Neuronal stem cell (in vitro differentiated cells): ENCODE measurements at regions not wholly inside any gene's neighbourhood (a gene's known extent, or its start where the extent isn't known, plus 50 kb on each side); places are given as distances from the start of the nearest gene placed in this dataset.

Source experiments
- DNase-seq: peaks from one replicate; pipeline ENCODE4 v3.0.0-alpha.2; 2013; ENCODE audit warnings: low spot score
- H2AFZ ChIP-seq: one replicate; pipeline ENCODE4 v1.6.1; 2013; ENCODE audit warnings: mild to moderate bottlenecking, low read length, inconsistent platforms
- H2AK5ac ChIP-seq: 2 replicates; pipeline ENCODE4 v1.6.1; 2013; ENCODE audit warnings: low read depth, mild to moderate bottlenecking, inconsistent platforms, low read length, moderate library complexity, mixed read lengths
- H2BK120ac ChIP-seq: 2 replicates; pipeline ENCODE4 v1.6.1; 2013; ENCODE audit warnings: low read depth, mild to moderate bottlenecking, inconsistent platforms, low read length, moderate library complexity, mixed read lengths
- H2BK12ac ChIP-seq: one replicate; pipeline ENCODE4 v1.6.1; 2013; ENCODE audit warnings: low read length, inconsistent platforms
- H2BK15ac ChIP-seq: 2 replicates; pipeline ENCODE4 v1.6.1; 2013; ENCODE audit warnings: mild to moderate bottlenecking, low read length, inconsistent platforms, mixed read lengths
- H2BK5ac ChIP-seq: one replicate; pipeline ENCODE4 v1.6.1; 2013; ENCODE audit warnings: inconsistent platforms, mild to moderate bottlenecking, low read length, moderate library complexity
- H3K14ac ChIP-seq: one replicate; pipeline ENCODE4 v1.6.1; 2013; ENCODE audit warnings: low read length, inconsistent platforms
- H3K18ac ChIP-seq: 2 replicates; pipeline ENCODE4 v1.6.1; 2013; ENCODE audit warnings: low read length, inconsistent platforms
- H3K23ac ChIP-seq: 2 replicates; pipeline ENCODE4 v1.6.1; 2013; ENCODE audit warnings: low read depth, mild to moderate bottlenecking, mixed read lengths, low read length, inconsistent platforms; ENCODE audit not compliant: poor library complexity
- H3K27ac ChIP-seq: replicated peaks from 3 replicates; pipeline ENCODE4 v1.5.1; 2013; ENCODE audit warnings: low read length, inconsistent platforms
- H3K27me3 ChIP-seq, 3 experiments: 2 replicates each; pipeline ENCODE4 v1.6.1; 2013; ENCODE audit warnings: low read length in 3 of 3, mild to moderate bottlenecking in 2 of 3, inconsistent platforms in 1 of 3, low read depth in 1 of 3, mixed read lengths in 1 of 3, moderate library complexity in 1 of 3; ENCODE audit not compliant: control insufficient read depth in 3 of 3, insufficient read depth in 3 of 3
- H3K36me3 ChIP-seq, 2 donors: replicated peaks in 1 of 2; 2 replicates each; pipeline ENCODE4 v1.6.1; 2013; ENCODE audit warnings: low read length in 2 of 2; ENCODE audit not compliant: control insufficient read depth in 2 of 2, insufficient read depth in 2 of 2
- H3K4ac ChIP-seq: 2 replicates; pipeline ENCODE4 v1.6.1; 2013; ENCODE audit warnings: inconsistent platforms, mild to moderate bottlenecking, low read length, moderate library complexity
- H3K4me1 ChIP-seq, 2 donors: 1 replicate in 1 of 2; 2 replicates in 1 of 2; pipeline ENCODE4 v1.6.1; 2013; ENCODE audit warnings: low read length in 2 of 2, low read depth in 1 of 2; ENCODE audit not compliant: control insufficient read depth in 2 of 2, insufficient read depth in 1 of 2
- H3K4me2 ChIP-seq: one replicate; pipeline ENCODE4 v1.6.1; 2013; ENCODE audit warnings: mild to moderate bottlenecking, low read length, inconsistent platforms; ENCODE audit not compliant: insufficient read depth, poor library complexity, severe bottlenecking
- H3K4me3 ChIP-seq, 2 donors: 2 replicates each; pipeline ENCODE4 v1.5.1; 2013; ENCODE audit warnings: low read length in 2 of 2, mild to moderate bottlenecking in 2 of 2, inconsistent platforms in 1 of 2, moderate library complexity in 1 of 2
- H3K79me1 ChIP-seq: one replicate; pipeline ENCODE4 v1.6.1; 2013; ENCODE audit warnings: low read depth, mild to moderate bottlenecking, inconsistent platforms, low read length, moderate library complexity
- H3K9ac ChIP-seq: one replicate; pipeline ENCODE4 v1.6.1; 2013; ENCODE audit warnings: mild to moderate bottlenecking, low read depth, low read length, inconsistent platforms; ENCODE audit not compliant: poor library complexity
- H3K9me3 ChIP-seq, 2 donors: replicated peaks in 1 of 2; 2 replicates each; pipeline versions ENCODE3 to v1.6.1; 2013; ENCODE audit warnings: low read length in 2 of 2, mild to moderate bottlenecking in 2 of 2, inconsistent platforms in 1 of 2, low read depth in 1 of 2, mixed read lengths in 1 of 2, moderate library complexity in 1 of 2; ENCODE audit not compliant: control insufficient read depth in 2 of 2, insufficient read depth in 1 of 2
- H4K8ac ChIP-seq: one replicate; pipeline ENCODE4 v1.6.1; 2013; ENCODE audit warnings: low read depth, mild to moderate bottlenecking, inconsistent platforms, low read length, moderate library complexity
- H4K91ac ChIP-seq: one replicate; pipeline ENCODE4 v1.6.1; 2013; ENCODE audit warnings: low read length, low read depth, mild to moderate bottlenecking, inconsistent platforms; ENCODE audit not compliant: poor library complexity
- WGBS, 2 donors: extraction: QIAGEN DNeasy Blood & Tissue Kit; methylation state at CpG; one replicate each; pipeline ENCODE4 v1.1.7; 2013; ENCODE audit warnings: missing lambda C conversion rate in 2 of 2, mixed read lengths in 1 of 2; ENCODE audit not compliant: insufficient read length in 2 of 2, insufficient replicate concordance in 1 of 2; ENCODE audit errors: extremely low coverage in 2 of 2; 5-methylcytosine and 5-hydroxymethylcytosine counted together

DNA sequence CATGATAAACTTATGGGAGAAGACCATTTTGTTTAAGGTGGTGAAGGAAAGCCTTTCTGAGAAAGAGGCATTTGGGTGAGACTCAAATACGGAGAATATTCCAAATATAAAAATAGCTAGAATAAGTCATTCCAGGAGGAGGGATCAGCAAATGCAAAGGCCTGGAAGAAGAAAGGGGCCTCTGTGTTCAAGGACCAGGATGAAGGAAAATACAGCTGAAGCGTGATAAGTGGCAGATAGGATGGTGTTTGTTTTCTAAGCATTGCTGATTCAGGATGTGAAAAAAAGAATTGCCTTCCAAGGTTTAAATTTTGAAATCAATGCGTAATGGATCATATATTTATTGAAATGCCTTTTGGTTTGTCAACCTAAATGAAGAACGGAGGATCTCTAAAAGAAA, 59.4 kb upstream of the CAST start:
- WGBS, 2 donors, result no CpG with 5 or more reads among the region's 4 CpGs
- Histone ChIP-seq H3K36me3 (no peaks in the 10 kb centered on the region), H3K4me3 (no peak overlapping the region), H3K79me1 (no peaks in the 10 kb centered on the region), H3K9ac (no peak overlapping the region), H3K4ac (no peak overlapping the region), H4K8ac (no peak overlapping the region), H3K4me1 (no peaks in the 10 kb centered on the region), H3K27me3 (peaks cover 0 to 8% (median 0%) of the 10 kb centered on the region in 3 experiments), H3K14ac (no peak overlapping the region), H3K4me2 (no peak overlapping the region), H2BK120ac (no peak overlapping the region), H4K91ac (no peak overlapping the region), H3K27ac (no peak overlapping the region), H3K23ac (no peak overlapping the region), H2BK5ac (no peak overlapping the region), H2AK5ac (no peak overlapping the region), H3K18ac (no peak overlapping the region), H2BK12ac (no peak overlapping the region), H2BK15ac (no peak overlapping the region), H3K9me3 (no peaks in the 10 kb centered on the region), H2AFZ (no peak overlapping the region)
- no peak for DNase-seq

DNA sequence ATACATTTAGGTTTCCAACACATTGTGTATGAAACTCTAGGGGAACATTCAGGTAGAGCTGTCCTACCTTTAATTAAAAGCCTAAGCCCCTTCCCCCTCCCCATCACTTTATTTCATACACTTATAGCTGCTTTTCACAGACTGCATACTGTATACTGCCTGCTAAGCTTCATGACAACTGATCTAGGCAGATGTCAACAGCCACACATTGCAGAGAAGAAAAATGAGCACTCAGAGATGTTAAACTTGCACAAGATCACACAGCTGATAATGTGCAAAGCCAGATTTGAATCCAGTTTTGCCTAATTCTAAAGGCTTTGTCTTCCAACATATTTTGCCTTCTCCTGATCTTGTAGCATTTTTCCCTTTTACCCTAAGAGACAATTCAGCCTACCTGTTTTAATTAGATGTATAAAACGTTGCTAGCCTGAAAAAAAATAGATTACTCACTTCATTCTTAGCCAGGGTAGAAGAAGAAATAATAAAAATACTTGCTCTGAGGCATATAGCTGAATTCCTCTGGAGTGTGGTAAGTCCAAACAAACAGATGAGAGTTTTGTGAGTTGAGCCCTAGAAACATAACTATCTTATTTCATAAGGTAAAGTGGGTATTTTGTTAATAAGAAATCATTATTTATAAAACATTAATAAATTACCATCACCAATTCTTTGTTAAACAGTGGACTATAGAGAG, 56.9 kb upstream of the CAST start:
- no peak overlapping the region for H2AFZ ChIP-seq
- H2BK15ac ChIP-seq, result no peak overlapping the region
- no peak overlapping the region for H3K9ac ChIP-seq
- WGBS, 2 donors, result no CpG with 5 or more reads among the region's 1 CpG
- H3K4ac ChIP-seq, result no peak overlapping the region
- H3K14ac ChIP-seq, result no peak overlapping the region
- H2BK5ac ChIP-seq, result no peak overlapping the region
- no peak overlapping the region for H3K4me2 ChIP-seq
- H4K8ac ChIP-seq, result no peak overlapping the region
- no peak overlapping the region for H2BK120ac ChIP-seq
- H3K4me1 ChIP-seq, result no peaks in the 10 kb centered on the region
- H2AK5ac ChIP-seq, result no peak overlapping the region
- H3K9me3 ChIP-seq, result no peaks in the 10 kb centered on the region
- no peaks in the 10 kb centered on the region for H3K79me1 ChIP-seq
- no peak overlapping the region for H3K27ac ChIP-seq
- no peak overlapping the region for H3K23ac ChIP-seq
- DNase-seq, result no peak
- no peak overlapping the region for H3K18ac ChIP-seq
- H3K27me3 ChIP-seq, result peaks cover 0 to 8% (median 0%) of the 10 kb centered on the region in 3 experiments
- no peak overlapping the region for H2BK12ac ChIP-seq
- no peak overlapping the region for H3K4me3 ChIP-seq
- H3K36me3 ChIP-seq, result no peaks in the 10 kb centered on the region
- H4K91ac ChIP-seq, result no peak overlapping the region

DNA sequence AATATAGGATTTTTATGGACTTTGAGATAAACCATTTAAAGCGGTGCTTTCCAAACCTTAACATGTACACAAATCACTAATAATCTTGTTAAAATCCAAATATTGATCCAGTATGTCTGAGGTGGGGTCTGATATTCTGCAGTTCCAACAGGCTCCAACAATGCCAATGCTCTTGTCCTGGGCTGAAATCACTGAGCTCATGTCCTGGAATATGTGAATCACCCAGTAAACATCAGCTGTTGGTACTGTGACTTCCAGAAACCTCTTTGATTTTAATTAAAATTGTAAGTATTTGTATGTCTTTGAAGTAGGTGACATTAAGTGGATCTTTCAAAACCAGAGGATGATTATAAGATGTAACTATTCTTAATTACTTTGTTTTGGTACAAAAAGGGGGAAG, 52.8 kb upstream of the CAST start:
- no peak overlapping the region for H3K18ac ChIP-seq
- H2BK120ac ChIP-seq, result no peak overlapping the region
- no peak overlapping the region for H3K27ac ChIP-seq
- no peak for DNase-seq
- no peaks in the 10 kb centered on the region for H3K79me1 ChIP-seq
- H3K4ac ChIP-seq, result no peak overlapping the region
- no peak overlapping the region for H2AK5ac ChIP-seq
- WGBS, 2 donors, result no CpG with 5 or more reads among the region's 1 CpG
- H3K4me3 ChIP-seq, result no peak overlapping the region
- H3K36me3 ChIP-seq, result no peaks in the 10 kb centered on the region
- no peak overlapping the region for H2AFZ ChIP-seq
- no peak overlapping the region for H3K9ac ChIP-seq
- H3K4me2 ChIP-seq, result no peak overlapping the region
- peaks cover 0 to 4% (median 0%) of the 10 kb centered on the region in 3 experiments for H3K27me3 ChIP-seq
- peaks cover 0 to 1% of the 10 kb centered on the region in 2 donors for H3K4me1 ChIP-seq
- H2BK15ac ChIP-seq, result no peak overlapping the region
- no peak overlapping the region for H4K91ac ChIP-seq
- no peak overlapping the region for H4K8ac ChIP-seq
- H3K23ac ChIP-seq, result no peak overlapping the region
- H3K14ac ChIP-seq, result no peak overlapping the region
- no peak overlapping the region for H2BK5ac ChIP-seq
- no peak overlapping the region for H2BK12ac ChIP-seq
- no peaks in the 10 kb centered on the region for H3K9me3 ChIP-seq

DNA sequence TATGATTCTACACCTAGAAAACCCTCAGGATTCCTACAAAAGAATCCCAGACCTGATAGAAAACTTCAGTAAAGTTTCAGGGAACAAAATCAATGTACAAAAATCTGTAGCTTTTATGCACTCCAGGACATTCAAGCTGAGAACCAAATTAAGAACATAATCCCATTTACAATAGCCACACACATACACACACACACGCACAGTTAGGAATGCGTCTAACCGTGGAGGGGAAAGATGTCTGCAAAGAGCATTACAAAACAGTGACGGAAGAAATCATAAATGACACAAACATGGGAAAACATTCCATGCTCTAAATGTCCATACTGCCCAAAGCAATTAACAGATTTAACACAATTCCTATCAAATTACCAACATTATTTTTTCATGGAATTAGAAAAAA, 51.4 kb upstream of the CAST start:
- H3K4ac ChIP-seq, result no peak overlapping the region
- H4K91ac ChIP-seq, result no peak overlapping the region
- H2BK12ac ChIP-seq, result no peak overlapping the region
- H3K27me3 ChIP-seq, result no peaks in the 10 kb centered on the region
- no peaks in the 10 kb centered on the region for H3K36me3 ChIP-seq
- peaks cover 0 to 1% of the 10 kb centered on the region in 2 donors for H3K4me1 ChIP-seq
- no peak overlapping the region for H3K18ac ChIP-seq
- no CpG with 5 or more reads among the region's 4 CpGs for WGBS, 2 donors
- H3K14ac ChIP-seq, result no peak overlapping the region
- H2AFZ ChIP-seq, result no peak overlapping the region
- DNase-seq, result no peak
- H3K4me2 ChIP-seq, result no peak overlapping the region
- no peak overlapping the region for H3K23ac ChIP-seq
- H4K8ac ChIP-seq, result no peak overlapping the region
- H3K79me1 ChIP-seq, result no peaks in the 10 kb centered on the region
- H3K4me3 ChIP-seq, result no peak overlapping the region
- no peak overlapping the region for H3K27ac ChIP-seq
- H2BK120ac ChIP-seq, result no peak overlapping the region
- H2BK15ac ChIP-seq, result no peak overlapping the region
- H2AK5ac ChIP-seq, result no peak overlapping the region
- H3K9ac ChIP-seq, result no peak overlapping the region
- H2BK5ac ChIP-seq, result no peak overlapping the region
- no peaks in the 10 kb centered on the region for H3K9me3 ChIP-seq
